HG02610 (cell line): ENCODE measurements at regions not wholly inside any gene's neighbourhood (a gene's known extent, or its start where the extent isn't known, plus 50 kb on each side); places are given as distances from the start of the nearest gene placed in this dataset.
"Not testable (repeated sequence)": the region's sequence is repeated elsewhere in the genome, so short reads cannot be mapped to it uniquely, and the experiment has no call there.

ENCODE experiments used
- ATAC-seq: cut with Tn5 transposase; IDR thresholded peaks from one replicate; pipeline ENCODE4 v1.9.1; 2021; ENCODE audit warnings: mild to moderate bottlenecking, moderate library complexity; ENCODE audit not compliant: unreplicated experiment

GRCh38 chr1:95297906-95298305 is 63.9 kb downstream of the RWDD3 start:
- not testable (repeated sequence) for ATAC-seq

GRCh38 chr1:95301091-95301490 is 67.1 kb downstream of the RWDD3 start:
- no peak for ATAC-seq

- no peak for ATAC-seq
Observed at GRCh38 chr1:95301614-95302013, 67.6 kb downstream of the RWDD3 start.

- no peak for ATAC-seq
Observed at GRCh38 chr1:95304803-95305202, 70.8 kb downstream of the RWDD3 start.

- no peak for ATAC-seq
Observed at GRCh38 chr1:95308276-95309030, 74.4 kb downstream of the RWDD3 start.

- ATAC-seq = no peak
Observed at GRCh38 chr1:95309031-95309471, 75.0 kb downstream of the RWDD3 start.

GRCh38 chr1:95311014-95311413 is 77.0 kb downstream of the RWDD3 start:
- no peak for ATAC-seq

GRCh38 chr1:95311762-95312161 is 77.8 kb downstream of the RWDD3 start:
- no peak for ATAC-seq

GRCh38 chr1:95312181-95312580 is 78.2 kb downstream of the RWDD3 start:
- ATAC-seq = no peak

GRCh38 chr1:95313527-95313926 is 79.5 kb downstream of the RWDD3 start:
- ATAC-seq = no peak

- no peak for ATAC-seq
Observed at GRCh38 chr1:95321531-95321930, 87.5 kb downstream of the RWDD3 start.

GRCh38 chr1:95323123-95323522 is 89.1 kb downstream of the RWDD3 start:
- no peak for ATAC-seq

GRCh38 chr1:95325349-95325748 is 91.3 kb downstream of the RWDD3 start:
- ATAC-seq = no peak

GRCh38 chr1:95326023-95326422 is 92.0 kb downstream of the RWDD3 start:
- no peak for ATAC-seq

GRCh38 chr1:95332754-95333153 is 98.7 kb downstream of the RWDD3 start:
- ATAC-seq = no peak

GRCh38 chr1:95339377-95339776 is 105.4 kb downstream of the RWDD3 start:
- no peak for ATAC-seq

- ATAC-seq = no peak
Observed at GRCh38 chr1:95340061-95340460, 106.1 kb downstream of the RWDD3 start.

GRCh38 chr1:95352767-95353166 is 118.8 kb downstream of the RWDD3 start:
- ATAC-seq = no peak

GRCh38 chr1:95353194-95353593 is 119.2 kb downstream of the RWDD3 start:
- ATAC-seq = no peak

GRCh38 chr1:95364546-95364945 is 130.5 kb downstream of the RWDD3 start:
- ATAC-seq = no peak

- no peak for ATAC-seq
Observed at GRCh38 chr1:95366498-95366897, 132.5 kb downstream of the RWDD3 start.

GRCh38 chr1:95368178-95368577 is 134.2 kb downstream of the RWDD3 start:
- ATAC-seq = no peak
